Right forelimb (tissue), 1 donor: ENCODE measurements at regions not wholly inside any gene's neighbourhood (a gene's known extent, or its start where the extent isn't known, plus 50 kb on each side); places are given as distances from the start of the nearest gene placed in this dataset.
"Not testable (repeated sequence)": the region's sequence is repeated elsewhere in the genome, so short reads cannot be mapped to it uniquely, and the experiment has no call there.

ENCODE experiments used
- DNase-seq: peaks from one replicate; pipeline ENCODE4 v3.0.0-alpha.2; 2018

DNA sequence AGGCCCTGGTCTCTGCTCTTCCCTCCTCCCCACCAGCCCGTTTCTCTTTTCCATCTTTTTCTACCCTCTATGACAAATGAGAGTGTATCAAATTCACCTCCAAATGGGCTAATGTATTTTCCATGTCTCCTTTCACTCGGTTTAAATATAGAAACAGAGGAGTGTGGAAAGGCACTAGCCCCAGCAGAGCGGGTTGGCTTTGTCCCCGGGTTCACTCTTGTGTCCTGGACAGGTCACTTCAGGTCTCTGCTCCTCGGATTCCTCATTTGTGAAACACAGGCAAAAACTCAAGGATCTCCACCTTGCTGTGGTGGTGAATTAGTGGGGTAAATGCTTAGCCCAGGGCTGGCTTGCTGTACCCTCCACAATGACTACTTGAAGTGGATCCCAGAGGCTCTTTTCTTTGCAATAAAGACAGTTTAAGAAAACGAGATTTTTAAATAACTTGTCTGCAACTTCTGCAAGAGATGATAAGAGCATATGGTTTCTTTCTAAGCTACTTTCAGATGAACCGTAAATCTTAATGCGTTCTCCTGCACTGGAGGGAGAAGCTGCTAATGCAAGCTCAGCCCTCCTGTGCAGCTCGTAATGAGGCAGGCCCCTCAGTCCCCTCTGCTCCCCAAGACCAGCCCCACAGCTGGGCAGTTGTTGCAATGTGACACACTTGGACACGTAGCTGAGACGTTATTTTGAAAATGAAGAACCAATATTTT is 292.9 kb downstream of the THBS2 start:
- peak; percentile 45 for DNase-seq

GRCh38 chr6:168959696-168960095 is 293.9 kb downstream of the THBS2 start:
- DNase-seq, result no peak

GRCh38 chr6:168956884-168957730 is 296.5 kb downstream of the THBS2 start:
- DNase-seq, result peak; percentile 86

DNA sequence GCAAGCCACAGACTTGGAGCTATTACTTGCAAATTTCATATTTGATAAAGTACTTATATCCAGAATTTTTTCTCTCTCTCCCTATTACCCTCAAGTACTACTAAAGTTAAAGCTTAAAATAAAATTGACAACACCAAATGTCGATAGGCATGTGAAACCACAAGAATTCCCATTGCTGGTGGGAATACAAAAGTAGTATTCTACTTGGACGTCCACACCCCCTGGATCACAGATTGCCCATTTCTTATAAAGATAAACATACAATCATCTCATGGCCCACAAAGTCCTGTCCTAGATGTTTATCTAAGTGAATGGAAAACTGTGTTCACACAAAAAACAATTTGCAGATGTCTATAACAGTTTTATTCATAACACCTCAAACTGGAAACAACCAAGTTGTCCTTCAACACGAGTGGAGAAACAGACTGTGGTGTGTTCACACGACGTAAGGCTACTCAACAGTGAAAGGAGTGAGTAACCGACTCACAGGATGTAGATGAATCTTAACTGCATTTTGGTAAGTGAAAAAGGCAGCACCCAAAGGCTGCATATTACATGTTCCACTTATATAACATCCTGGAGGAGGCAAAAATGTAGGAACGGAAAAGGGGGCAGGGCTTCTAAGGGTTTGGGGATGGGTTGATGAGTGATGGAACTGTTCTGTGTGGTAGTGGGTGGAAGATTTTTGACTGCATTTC is 297.4 kb downstream of the THBS2 start:
- DNase-seq, result no peak

DNA sequence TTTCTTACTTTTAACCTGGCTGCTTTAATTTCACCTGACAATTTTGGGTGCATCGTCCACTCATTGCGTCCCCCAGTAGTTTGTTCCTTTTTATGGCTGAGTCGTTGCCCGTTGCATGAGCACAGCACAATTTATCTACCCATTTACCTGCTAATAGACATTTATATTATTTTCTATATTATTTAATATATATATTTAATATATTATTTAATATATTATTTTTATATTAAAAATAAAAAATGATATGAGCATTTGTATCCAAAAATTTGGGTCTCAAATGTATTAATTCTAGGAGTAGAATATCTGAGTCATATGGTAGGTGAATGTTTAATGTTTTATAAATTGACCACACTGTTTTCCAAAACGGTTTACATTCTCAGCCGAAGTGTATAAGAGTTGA is 300.2 kb downstream of the THBS2 start:
- no peak for DNase-seq

- DNase-seq, result no peak
Measured at GRCh38 chr6:168951217-168951616, 302.4 kb downstream of the THBS2 start.

- DNase-seq, result no peak
Measured at GRCh38 chr6:168950858-168951214, 302.8 kb downstream of the THBS2 start.

DNA sequence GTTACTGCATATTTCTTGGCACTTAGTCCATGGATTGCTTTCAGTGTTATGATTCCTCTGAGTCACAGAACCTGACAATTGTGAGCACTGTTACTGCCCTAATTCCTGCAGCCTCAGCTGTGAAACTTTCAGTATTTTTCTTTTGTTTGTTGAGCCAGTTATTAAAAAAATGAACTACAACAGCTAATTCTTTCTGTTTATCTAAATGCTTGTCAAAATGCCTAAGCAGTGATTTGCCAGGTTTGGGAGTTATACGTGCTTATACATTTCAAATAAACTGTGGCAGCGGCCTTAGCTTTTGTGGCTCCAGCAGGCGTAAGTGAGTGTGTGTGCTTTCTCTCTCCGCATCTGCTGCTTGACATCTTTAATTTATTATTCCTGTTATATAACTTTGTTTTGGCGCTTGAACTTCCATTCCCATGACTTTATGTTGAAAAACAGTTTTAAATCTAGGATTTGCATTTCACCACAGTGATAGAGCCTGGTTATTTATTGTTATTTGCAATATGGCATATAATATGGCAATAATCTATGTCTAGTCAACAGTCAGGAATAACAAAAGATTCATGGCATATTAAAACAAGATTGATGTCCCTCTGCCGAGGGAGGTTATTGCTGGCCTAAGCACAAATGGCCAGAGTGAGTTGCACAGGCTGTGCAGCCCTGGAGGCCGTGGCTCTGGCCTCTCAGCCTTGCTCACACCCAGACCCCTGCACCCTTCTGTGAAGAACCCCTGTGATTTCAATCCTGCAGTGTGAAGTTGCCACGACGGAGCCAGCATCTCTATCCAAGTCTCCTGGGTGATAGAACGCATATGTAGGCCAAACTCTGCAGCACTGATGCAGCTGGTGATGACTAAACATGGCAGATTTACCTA is 303.4 kb downstream of the THBS2 start:
- no peak for DNase-seq

GRCh38 chr6:168948990-168949531 is 304.6 kb downstream of the THBS2 start:
- DNase-seq, result no peak

- no peak for DNase-seq
Measured at GRCh38 chr6:168948002-168948401, 305.6 kb downstream of the THBS2 start.

- no peak for DNase-seq
Measured at GRCh38 chr6:168943231-168943905, 310.3 kb downstream of the THBS2 start.

- no peak for DNase-seq
Measured at GRCh38 chr6:168942646-168943045, 311.0 kb downstream of the THBS2 start.

- no peak for DNase-seq
Measured at GRCh38 chr6:168941036-168941435, 312.6 kb downstream of the THBS2 start.

- no peak for DNase-seq
Measured at GRCh38 chr6:168939796-168940195, 313.9 kb downstream of the THBS2 start.

DNA sequence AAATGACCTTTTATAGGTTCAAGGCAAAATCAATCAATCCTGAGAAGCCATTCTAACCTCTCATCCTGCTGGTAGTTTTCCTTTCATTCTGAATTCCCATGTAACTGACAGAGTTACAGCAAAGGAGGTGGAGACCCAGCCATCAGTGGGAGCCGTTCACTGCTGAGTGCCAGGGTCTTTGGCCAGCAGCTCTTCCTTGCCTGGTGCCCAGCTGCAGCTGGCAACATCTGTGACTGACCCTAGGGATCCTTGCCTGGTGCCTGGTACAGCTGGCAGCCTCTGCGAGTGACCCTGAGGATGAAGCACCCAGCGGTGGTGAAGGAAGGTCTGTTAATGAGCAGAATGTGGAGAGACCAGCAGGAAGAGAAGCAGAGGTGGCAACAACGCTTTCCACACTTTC is 314.6 kb downstream of the THBS2 start:
- DNase-seq, result no peak

DNA sequence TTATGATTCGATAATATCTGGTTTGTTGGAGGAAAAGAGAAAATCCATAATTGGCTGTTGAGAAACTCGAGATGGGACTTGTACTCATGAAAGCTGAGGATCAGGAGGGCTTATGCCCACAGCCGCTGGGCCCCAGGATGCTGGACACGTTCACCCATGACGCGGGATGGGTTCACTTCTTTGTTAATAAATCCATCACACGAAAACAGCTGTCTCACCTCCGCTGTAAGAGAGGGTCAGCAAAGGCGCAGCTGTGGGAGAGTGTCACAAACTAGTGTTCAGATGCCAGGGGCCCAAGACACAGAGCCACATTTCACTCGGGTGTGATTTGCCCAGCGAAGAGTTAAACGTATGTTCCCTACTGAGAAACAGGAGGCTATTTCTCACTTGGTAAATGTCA is 315.1 kb downstream of the THBS2 start:
- no peak for DNase-seq

GRCh38 chr6:168937054-168937453 is 316.6 kb downstream of the THBS2 start:
- DNase-seq, result no peak

DNA sequence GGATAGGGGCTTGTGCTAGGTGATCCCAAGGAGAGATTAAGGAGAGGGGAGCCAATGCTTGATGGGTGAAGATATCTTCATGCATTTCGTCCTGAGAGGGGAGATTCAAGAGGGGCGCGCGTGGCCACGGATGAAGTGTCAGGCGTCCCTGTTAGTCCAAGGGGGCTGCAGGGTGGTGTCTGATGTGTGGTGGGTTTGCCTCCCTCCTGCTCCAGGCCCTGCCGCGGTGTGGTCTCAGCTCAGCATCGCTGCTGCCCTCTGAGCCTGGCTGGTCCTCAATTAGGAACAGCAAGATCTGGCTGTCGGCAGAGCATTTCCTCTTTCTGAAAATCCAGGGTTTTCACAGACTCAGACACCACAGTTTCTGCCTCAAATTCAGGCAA is 318.0 kb downstream of the THBS2 start:
- no peak for DNase-seq

DNA sequence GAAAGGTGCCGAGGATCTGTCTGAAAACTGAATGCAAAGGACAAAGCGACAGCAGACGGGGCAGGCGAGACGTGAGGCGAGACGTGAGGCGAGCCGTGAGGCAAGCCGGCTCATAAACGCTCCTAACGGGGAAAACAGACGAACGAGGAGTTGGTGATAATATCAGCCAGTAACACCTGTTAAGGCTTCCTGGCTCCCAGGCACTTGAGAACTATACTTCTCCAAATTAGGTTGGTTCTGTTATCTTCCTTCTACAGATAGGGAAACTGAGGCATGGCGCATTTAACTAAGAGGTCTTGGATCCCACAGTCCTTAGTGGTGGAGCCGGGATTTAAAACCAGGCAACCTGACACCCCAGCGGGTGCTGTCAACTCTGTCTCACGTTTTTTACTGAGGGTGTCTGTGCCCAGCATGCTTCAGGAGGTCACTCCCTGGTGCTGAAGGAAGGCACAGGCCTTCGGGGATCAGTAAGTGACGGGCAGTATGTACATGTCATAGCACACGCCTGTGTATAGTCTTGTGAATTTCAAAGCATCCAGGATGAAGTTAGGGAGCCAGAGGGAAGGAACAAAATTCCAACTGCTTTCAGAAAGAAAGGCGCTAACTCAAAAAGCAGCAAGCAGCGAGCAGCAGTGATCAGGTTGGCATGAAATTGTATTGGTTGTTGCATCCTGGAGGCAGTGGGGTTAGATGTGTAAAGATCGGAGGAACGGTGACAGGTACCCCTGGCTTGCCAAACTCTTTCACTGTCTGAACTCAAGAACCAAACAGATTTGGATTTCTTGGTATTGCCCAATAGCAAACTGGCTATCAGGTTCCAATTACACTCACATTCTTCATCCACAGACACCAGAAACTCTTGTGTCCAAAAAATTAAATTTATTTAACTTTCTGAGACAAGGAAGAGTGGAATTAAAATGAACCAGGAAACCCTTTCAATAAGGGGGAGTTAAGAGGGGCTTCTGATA is 318.7 kb downstream of the THBS2 start:
- no peak for DNase-seq

DNA sequence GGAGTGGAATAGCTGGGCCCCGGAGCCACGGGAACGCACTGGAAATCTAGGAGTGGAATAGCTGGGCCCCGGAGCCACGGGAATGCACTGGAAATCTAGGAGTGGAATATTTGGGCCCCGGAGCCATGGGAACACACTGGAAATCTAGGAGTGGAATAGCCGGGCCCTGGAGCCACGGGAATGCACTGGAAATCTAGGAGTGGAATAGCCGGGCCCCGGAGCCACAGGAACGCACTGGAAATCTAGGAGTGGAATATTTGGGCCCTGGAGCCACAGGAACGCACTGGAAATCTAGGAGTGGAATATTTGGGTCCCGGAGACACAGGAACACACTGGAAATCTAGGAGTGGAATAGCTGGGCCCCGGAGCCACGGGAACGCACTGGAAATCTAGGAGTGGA is 321.5 kb downstream of the THBS2 start:
- not testable (repeated sequence) for DNase-seq

GRCh38 chr6:168931072-168931471 is 322.6 kb downstream of the THBS2 start:
- DNase-seq, result not testable (repeated sequence)
